T-helper 2 cell treated with Interferon-gamma antibody and Interleukin-4, amounts not matched to agents 100 ng/mL and 5 ng/mL, for 36 hours (primary cell): ENCODE measurements at regions not wholly inside any gene's neighbourhood (a gene's known extent, or its start where the extent isn't known, plus 50 kb on each side); places are given as distances from the start of the nearest gene placed in this dataset.
"Not testable (repeated sequence)": the region's sequence is repeated elsewhere in the genome, so short reads cannot be mapped to it uniquely, and the experiment has no call there.

ENCODE experiments used
- intact Hi-C: fragments of 100-400 bp; cut with micrococcal nuclease; formaldehyde crosslinking; loops from one replicate; pipeline ENCODE4 v1.15.1; 2023

- intact Hi-C loops = no loop called here
Measured at GRCh38 chr12:127459687-127460086, 807.3 kb upstream of the TMEM132C start.

DNA sequence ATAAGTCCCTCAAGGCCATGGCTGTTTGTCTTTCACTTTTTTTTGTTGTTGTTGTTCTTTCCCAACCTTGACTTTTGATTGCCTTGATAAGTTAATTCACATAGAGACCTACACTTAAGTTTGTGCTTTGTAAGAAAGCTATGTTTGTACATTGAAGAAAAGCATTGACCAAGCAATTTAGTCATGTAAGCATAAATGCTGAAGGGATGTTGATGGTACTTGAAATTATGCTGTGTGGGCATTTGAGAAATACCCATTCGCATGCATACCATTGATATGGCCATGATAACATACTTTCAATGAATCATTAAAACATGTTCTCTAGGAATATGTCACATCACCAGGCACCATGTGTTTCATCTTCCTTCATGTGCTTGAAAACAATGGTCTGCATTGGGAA is 803.7 kb upstream of the TMEM132C start:
- intact Hi-C loops = no loop called here

GRCh38 chr12:127469331-127469730 is 797.6 kb upstream of the TMEM132C start:
- intact Hi-C loops = no loop called here

DNA sequence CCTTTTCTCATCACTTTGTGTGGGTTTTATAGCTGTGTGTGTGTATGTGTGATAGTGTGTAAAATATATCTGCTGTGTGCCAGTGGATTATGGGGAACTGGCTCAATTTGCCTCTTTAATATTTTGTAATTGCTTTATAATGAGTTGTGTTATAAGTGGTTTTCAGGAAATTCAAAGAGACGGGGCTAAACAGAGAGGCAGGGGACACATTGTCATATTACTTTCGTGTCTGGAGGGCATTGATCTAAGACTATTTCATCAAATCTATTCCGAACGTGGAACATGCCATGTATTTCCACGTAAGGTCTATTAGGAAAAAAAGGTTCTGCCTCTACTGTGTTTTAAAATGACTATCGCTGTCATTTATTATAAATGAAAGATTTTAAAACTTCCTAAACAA is 793.2 kb upstream of the TMEM132C start:
- intact Hi-C loops = no loop called here

DNA sequence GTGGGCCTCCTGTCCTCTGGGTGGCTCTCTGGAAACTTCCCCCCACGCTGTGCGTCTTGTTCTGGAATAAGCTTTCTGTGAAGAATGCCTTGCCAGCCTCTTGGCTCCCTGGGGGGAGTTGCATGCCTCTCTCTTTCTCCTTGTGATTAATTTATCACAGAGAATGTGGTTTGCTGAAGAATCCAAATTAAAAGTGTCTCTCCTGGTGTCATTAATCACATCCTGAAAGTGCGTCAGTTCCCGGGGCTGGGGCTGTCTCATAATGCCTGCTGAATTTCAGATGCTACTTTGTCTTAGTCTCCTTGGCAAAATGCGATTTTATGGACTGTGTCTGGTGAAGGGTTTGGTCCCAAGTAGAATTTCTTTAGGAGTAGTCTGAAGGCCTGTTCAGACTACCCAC is 787.7 kb upstream of the TMEM132C start:
- intact Hi-C loops = no loop called here

- intact Hi-C loops = no loop called here
Measured at GRCh38 chr12:127480775-127481314, 786.1 kb upstream of the TMEM132C start.

- intact Hi-C loops = no loop called here
Measured at GRCh38 chr12:127482950-127483349, 784.0 kb upstream of the TMEM132C start.

- intact Hi-C loops = loop anchor here (1.0 to 5.0 kb wide), 2 partner anchors 72 to 192 kb away; no protein-coding TSS in a partner anchor
Measured at GRCh38 chr12:127485528-127485927, 781.4 kb upstream of the TMEM132C start.

GRCh38 chr12:127487031-127487430 is 779.9 kb upstream of the TMEM132C start:
- intact Hi-C loops = loop anchor here (5.0 kb wide), 1 partner anchor 70 kb away; no protein-coding TSS in a partner anchor

- intact Hi-C loops = loop anchor here (5.0 kb wide), 1 partner anchor 68 kb away; no protein-coding TSS in a partner anchor
Measured at GRCh38 chr12:127489061-127489460, 777.9 kb upstream of the TMEM132C start.

GRCh38 chr12:127494961-127495915 is 771.7 kb upstream of the TMEM132C start:
- intact Hi-C loops = no loop called here

DNA sequence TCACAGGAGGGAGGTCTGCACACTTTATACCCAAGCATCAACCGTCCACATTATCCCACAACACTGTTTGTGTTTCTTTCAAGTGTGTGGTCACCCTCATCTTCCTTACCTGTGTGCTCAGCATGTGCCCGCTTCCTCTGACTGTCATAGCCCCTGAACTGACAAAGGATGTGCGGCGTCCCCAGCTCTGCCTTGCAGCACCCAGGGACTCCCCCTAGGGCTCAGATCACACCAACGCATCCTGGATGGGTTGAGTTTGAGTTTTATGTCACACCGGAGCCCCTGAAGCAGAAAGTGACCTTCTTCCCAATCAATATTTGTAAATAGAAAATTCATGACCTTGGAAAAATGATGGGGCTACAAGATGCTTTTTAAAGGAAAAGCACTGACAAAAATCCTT is 770.7 kb upstream of the TMEM132C start:
- intact Hi-C loops = no loop called here

DNA sequence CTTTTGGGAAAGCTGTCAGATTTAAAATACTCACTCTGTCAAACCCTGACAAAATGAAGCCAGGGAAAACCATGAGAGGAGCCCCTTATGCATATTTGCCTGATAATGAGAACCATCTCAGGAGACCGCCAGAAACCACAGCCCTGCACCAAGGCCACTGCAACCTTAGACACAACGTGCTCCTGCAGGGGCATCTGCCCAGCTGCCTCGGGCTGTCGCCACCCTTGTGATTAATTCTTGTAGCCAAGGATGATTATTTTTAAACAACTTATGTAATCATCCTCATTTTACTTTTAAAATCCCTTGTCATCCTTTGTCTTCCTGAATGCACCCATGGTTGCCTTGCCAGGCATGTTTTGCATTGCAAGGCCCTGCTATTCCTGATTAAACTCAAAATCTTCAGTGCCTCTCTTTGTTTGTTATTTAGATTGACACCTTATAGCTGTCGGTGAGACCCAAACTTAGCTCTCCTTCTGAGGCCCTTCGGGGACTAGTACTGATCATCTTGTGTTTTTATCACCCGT is 766.4 kb upstream of the TMEM132C start:
- intact Hi-C loops = no loop called here

DNA sequence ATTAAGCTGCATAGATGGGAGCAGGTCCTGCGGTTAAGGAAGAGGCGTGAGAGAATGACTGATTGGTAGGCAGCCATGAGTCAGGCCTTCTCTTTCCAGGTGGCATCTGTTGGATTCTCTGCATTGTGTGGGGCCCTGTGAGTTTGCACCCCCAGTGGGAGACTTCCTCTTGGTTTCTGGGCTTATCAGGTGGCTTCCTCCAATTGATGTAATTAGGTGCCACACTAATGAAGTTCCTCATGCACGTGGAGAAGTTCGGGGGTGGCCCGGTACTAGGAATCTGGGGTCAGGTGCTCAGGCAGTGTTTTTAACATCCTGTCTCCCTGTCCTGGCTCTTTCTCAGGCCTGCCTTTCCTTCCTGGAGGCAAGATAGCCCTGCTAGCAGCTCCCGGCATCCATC is 765.1 kb upstream of the TMEM132C start:
- intact Hi-C loops = no loop called here

DNA sequence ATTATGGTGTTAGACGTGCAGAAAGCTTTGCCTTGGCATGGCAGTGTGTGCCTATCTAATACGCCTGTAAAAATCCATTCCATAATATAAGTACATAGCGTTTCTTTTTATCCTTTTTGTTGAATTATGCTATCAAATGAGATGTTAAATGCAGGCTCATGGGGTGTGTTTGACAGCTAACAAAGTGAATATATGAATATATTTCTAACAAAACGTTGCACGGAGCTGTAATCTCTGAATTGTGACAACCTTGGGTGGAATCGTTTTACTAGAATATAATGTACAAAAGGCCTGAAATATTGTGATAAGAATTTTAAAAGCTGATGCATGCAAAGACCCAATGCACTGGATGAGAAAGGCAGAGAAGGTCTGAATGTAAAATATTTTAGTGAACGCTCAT is 763.7 kb upstream of the TMEM132C start:
- intact Hi-C loops = no loop called here

DNA sequence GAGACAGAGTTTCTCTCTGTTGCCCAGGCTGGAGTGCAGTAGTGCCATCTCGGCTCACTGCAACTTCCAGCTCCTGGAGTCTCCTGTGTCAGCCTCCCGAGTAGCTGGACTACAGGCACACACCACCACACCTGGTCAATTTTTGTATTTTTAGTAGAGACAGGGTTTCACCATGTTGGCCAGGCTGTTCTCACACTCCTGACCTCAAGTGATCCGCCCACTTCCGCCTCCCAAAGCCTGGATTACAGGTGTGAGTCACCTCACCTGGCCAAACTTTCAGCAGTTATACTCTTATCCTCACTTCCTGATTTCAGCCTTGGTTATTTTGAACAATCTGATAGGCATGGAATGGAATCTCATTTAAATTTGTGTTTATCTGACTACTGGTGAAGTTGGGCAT is 763.0 kb upstream of the TMEM132C start:
- intact Hi-C loops = not testable (repeated sequence)

DNA sequence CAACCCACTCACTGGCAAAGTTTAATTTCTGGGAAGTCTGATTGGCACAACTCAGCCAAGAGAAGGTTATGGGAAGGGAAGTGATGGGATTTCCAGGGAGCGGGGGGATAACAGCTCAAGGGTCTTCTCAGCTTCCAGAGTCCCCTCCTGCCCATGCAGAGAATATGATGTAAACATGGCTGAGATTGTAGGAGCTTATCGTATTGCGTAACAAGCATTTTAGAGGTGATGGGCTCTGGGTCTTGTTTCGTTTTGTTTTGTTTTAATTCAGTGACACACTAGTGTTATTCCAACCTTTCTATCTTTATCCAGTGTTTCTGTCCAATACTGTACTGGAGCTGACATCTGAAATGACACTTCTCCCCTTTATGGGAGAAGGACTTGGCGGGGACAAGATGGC is 762.1 kb upstream of the TMEM132C start:
- intact Hi-C loops = no loop called here

GRCh38 chr12:127507341-127507740 is 759.6 kb upstream of the TMEM132C start:
- intact Hi-C loops = no loop called here

GRCh38 chr12:127509066-127509778 is 757.7 kb upstream of the TMEM132C start:
- intact Hi-C loops = no loop called here

DNA sequence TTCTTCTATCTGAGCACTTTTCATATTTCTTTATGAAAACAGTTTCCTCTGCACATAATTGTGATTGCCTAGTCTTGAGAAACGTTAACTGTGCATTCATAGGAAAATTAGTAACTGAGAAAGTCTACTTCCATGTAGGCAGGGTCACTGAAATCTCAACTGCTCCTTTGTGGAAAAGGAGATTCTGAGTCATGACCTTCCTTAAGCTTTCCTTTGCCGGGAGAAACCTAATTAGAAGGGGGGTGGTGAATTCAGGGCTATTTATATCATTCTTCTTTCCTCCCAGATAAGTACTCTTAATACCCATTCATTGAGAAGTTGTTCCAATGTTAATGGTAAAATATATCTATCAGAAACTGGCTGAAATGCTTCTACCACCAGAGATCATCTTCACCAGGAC is 751.0 kb upstream of the TMEM132C start:
- intact Hi-C loops = no loop called here

- intact Hi-C loops = no loop called here
Measured at GRCh38 chr12:127516467-127516866, 750.5 kb upstream of the TMEM132C start.

- intact Hi-C loops = no loop called here
Measured at GRCh38 chr12:127519779-127520178, 747.2 kb upstream of the TMEM132C start.
